K562 (cell line): ENCODE measurements at regions not wholly inside any gene's neighbourhood (a gene's known extent, or its start where the extent isn't known, plus 50 kb on each side); places are given as distances from the start of the nearest gene placed in this dataset.

Source experiments
- HDAC2 ChIP-seq: fragments of 450-650 bp; IDR thresholded peaks from 2 replicates; pipeline ENCODE4 v1.6.1; 2016; ENCODE audit warnings: mild to moderate bottlenecking
- NR2C2 ChIP-seq, 2 experiments: fragments of 200-800 bp in 1 of 2; sonication (Bioruptor generic) in 1 of 2; sonication (generic) in 1 of 2; formaldehyde crosslinking in 1 of 2; IDR thresholded peaks; 2 replicates each; pipeline versions ENCODE4 v1.6.1 to v1.8.0; 2016 to 2022; ENCODE audit warnings: mild to moderate bottlenecking in 1 of 2, missing compliant biosample characterization in 1 of 2, missing genetic modification characterization in 1 of 2, missing genetic modification reagents in 1 of 2
- TCF7L2 ChIP-seq: fragments of 150-350 bp; IDR thresholded peaks from 2 replicates; pipeline ENCODE4 v1.6.1; 2016; ENCODE audit warnings: low read depth, mild to moderate bottlenecking, low read length, moderate library complexity
- TF ChIP-seq, protein P1 (sequence below), 3 experiments: IDR thresholded peaks in 2 of 3; conservative IDR thresholded peaks in 1 of 3; 2 replicates each; pipeline ENCODE4 v1.5.1; 2011 to 2012; ENCODE audit warnings: low read length in 3 of 3, mild to moderate bottlenecking in 3 of 3, control low read depth in 2 of 3, improper control_type of control experiment in 1 of 3, inconsistent platforms in 1 of 3, low read depth in 1 of 3, mixed read lengths in 1 of 3, moderate library complexity in 1 of 3; ENCODE audit not compliant: insufficient read depth in 2 of 3

DNA sequence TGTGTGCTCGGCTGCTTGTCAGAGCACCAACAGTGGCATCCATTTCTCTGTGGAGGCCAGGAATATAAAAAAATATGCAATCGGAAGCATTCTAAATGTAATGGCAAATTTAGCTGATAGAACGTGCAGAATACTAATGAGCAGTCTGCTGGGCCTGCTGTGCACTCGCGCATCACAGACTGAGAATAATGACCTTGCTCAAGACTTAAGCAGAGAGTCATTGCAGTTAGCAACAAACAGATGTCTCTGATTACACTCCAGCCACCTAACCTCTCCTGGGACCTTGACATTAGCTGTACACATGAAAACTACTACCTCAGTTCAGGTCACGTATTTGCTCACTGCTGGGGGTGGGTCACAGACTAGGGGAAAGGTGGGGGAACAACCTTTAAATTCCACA, 269.2 kb upstream of the DAAM1 start:
- TF ChIP-seq NR2C2 (CRISPR knock-in tag; IDR thresholded peaks at IDR 0.05) (no peak), NR2C2 (tag; IDR thresholded peaks at IDR 0.05) (no peak), HDAC2 (no peak), TCF7L2 (no peak)
- TF ChIP-seq, protein P1, sequence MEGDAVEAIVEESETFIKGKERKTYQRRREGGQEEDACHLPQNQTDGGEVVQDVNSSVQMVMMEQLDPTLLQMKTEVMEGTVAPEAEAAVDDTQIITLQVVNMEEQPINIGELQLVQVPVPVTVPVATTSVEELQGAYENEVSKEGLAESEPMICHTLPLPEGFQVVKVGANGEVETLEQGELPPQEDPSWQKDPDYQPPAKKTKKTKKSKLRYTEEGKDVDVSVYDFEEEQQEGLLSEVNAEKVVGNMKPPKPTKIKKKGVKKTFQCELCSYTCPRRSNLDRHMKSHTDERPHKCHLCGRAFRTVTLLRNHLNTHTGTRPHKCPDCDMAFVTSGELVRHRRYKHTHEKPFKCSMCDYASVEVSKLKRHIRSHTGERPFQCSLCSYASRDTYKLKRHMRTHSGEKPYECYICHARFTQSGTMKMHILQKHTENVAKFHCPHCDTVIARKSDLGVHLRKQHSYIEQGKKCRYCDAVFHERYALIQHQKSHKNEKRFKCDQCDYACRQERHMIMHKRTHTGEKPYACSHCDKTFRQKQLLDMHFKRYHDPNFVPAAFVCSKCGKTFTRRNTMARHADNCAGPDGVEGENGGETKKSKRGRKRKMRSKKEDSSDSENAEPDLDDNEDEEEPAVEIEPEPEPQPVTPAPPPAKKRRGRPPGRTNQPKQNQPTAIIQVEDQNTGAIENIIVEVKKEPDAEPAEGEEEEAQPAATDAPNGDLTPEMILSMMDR (IDR thresholded peaks at IDR 0.05 in 2 of 3, conservative IDR thresholded peaks at IDR 0.05 in 1 of 3; ENCODE audit: insufficient read depth in 2 of 3, low read depth in 1 of 3, low read length in 3 of 3): no peak
